ENCODE measurements at regions not wholly inside any gene's neighbourhood (a gene's known extent, or its start where the extent isn't known, plus 50 kb on each side); places are given as distances from the start of the nearest gene placed in this dataset.

- CTCF ChIA-PET = no interaction called here
- H3K27me3 Mint-ChIP-seq = no peaks in the 10 kb centered on the region
- Histone ChIP-seq H3K36me3 (ENCODE audit: insufficient read depth, low read length) (no peaks in the 10 kb centered on the region), H3K27me3 (ENCODE audit: control insufficient read depth in 1 of 2, insufficient read depth in 2 of 2, low read length in 2 of 2) (no peaks in the 10 kb centered on the region), H3K4me1 (ENCODE audit: insufficient read depth, low read length) (no peaks in the 10 kb centered on the region), H3K9me3 (ENCODE audit: control insufficient read depth in 1 of 2, insufficient read depth in 1 of 2, low read length in 2 of 2) (no peaks in the 10 kb centered on the region), H3K27ac (ENCODE audit: low read depth in 1 of 2, low read length in 2 of 2) (no peak overlapping the region), H3K4me3 (ENCODE audit: low read length) (no peak overlapping the region)
- POLR2A ChIA-PET = no interaction called here
- no peak for DNase-seq
- intact Hi-C loops (cut with DNase I, micrococcal nuclease) = no loop called here
- ATAC-seq (ENCODE audit: poor library complexity) = no peak
- peaks cover 3% of the 10 kb centered on the region for H3K9me3 Mint-ChIP-seq
- H3K27ac Mint-ChIP-seq = no peak overlapping the region
- H3K4me3 Mint-ChIP-seq = no peak overlapping the region
- no peaks in the 10 kb centered on the region for H3K4me1 Mint-ChIP-seq (ENCODE audit: low read depth)
- no peaks in the 10 kb centered on the region for H3K36me3 Mint-ChIP-seq (ENCODE audit: low read depth)
- TF ChIP-seq CTCF (IDR thresholded peaks at IDR 0.05) = no peak
Observed at GRCh38 chr5:125233944-125234343, 487.5 kb upstream of the ZNF608 start.

- ChIA-PET CTCF (no interaction called here), POLR2A (no interaction called here)
- H3K4me3 Mint-ChIP-seq = no peak overlapping the region
- H3K36me3 ChIP-seq (ENCODE audit: insufficient read depth, low read length) = no peaks in the 10 kb centered on the region
- H3K4me1 Mint-ChIP-seq (ENCODE audit: low read depth) = no peaks in the 10 kb centered on the region
- no peaks in the 10 kb centered on the region for H3K27me3 ChIP-seq (ENCODE audit: control insufficient read depth in 1 of 2, insufficient read depth in 2 of 2, low read length in 2 of 2)
- H3K4me3 ChIP-seq (ENCODE audit: low read length) = no peak overlapping the region
- ATAC-seq (ENCODE audit: poor library complexity) (no peak), DNase-seq (no peak)
- H3K27ac ChIP-seq (ENCODE audit: low read depth in 1 of 2, low read length in 2 of 2) = no peak overlapping the region
- no peaks in the 10 kb centered on the region for H3K4me1 ChIP-seq (ENCODE audit: insufficient read depth, low read length)
- no peak overlapping the region for H3K27ac Mint-ChIP-seq
- H3K27me3 Mint-ChIP-seq = no peaks in the 10 kb centered on the region
- no peaks in the 10 kb centered on the region for H3K36me3 Mint-ChIP-seq (ENCODE audit: low read depth)
- TF ChIP-seq CTCF (IDR thresholded peaks at IDR 0.05) = no peak
- intact Hi-C loops (cut with DNase I, micrococcal nuclease) = no loop called here
- H3K9me3 Mint-ChIP-seq = peaks cover 3% of the 10 kb centered on the region
- H3K9me3 ChIP-seq (ENCODE audit: control insufficient read depth in 1 of 2, insufficient read depth in 1 of 2, low read length in 2 of 2) = no peaks in the 10 kb centered on the region
Observed at GRCh38 chr5:125236007-125236406, 489.6 kb upstream of the ZNF608 start.

GRCh38 chr5:125236981-125237380 is 490.5 kb upstream of the ZNF608 start:
- intact Hi-C loops (cut with DNase I, micrococcal nuclease) = no loop called here
- H3K4me3 Mint-ChIP-seq = no peak overlapping the region
- Histone ChIP-seq H3K9me3 (ENCODE audit: control insufficient read depth in 1 of 2, insufficient read depth in 1 of 2, low read length in 2 of 2) (no peaks in the 10 kb centered on the region), H3K36me3 (ENCODE audit: insufficient read depth, low read length) (no peaks in the 10 kb centered on the region), H3K4me1 (ENCODE audit: insufficient read depth, low read length) (no peaks in the 10 kb centered on the region), H3K4me3 (ENCODE audit: low read length) (no peak overlapping the region), H3K27ac (ENCODE audit: low read depth in 1 of 2, low read length in 2 of 2) (no peak overlapping the region), H3K27me3 (ENCODE audit: control insufficient read depth in 1 of 2, insufficient read depth in 2 of 2, low read length in 2 of 2) (no peaks in the 10 kb centered on the region)
- ChIA-PET CTCF (no interaction called here), POLR2A (no interaction called here)
- DNase-seq = no peak
- H3K27me3 Mint-ChIP-seq = no peaks in the 10 kb centered on the region
- H3K36me3 Mint-ChIP-seq (ENCODE audit: low read depth) = no peaks in the 10 kb centered on the region
- no peaks in the 10 kb centered on the region for H3K4me1 Mint-ChIP-seq (ENCODE audit: low read depth)
- peaks cover under 1% of the 10 kb centered on the region for H3K9me3 Mint-ChIP-seq
- no peak for TF ChIP-seq CTCF (IDR thresholded peaks at IDR 0.05)
- ATAC-seq (ENCODE audit: poor library complexity) = no peak
- H3K27ac Mint-ChIP-seq = no peak overlapping the region

All from CD4-positive, alpha-beta T cell (primary cell).